Neural progenitor cell (in vitro differentiated cells): ENCODE measurements at regions not wholly inside any gene's neighbourhood (a gene's known extent, or its start where the extent isn't known, plus 50 kb on each side); places are given as distances from the start of the nearest gene placed in this dataset.
A peak's percentile ranks its signal among the peaks of the same experiment; 100 is the strongest.
"Not testable (repeated sequence)": the region's sequence is repeated elsewhere in the genome, so short reads cannot be mapped to it uniquely, and the experiment has no call there.

Source experiments
- DNase-seq: peaks from one replicate; pipeline ENCODE4 v3.0.0-alpha.2; 2016; ENCODE audit warnings: low spot score
- H2AFZ ChIP-seq: fragments of 200-600 bp; sonication (generic); replicated peaks from 2 replicates; pipeline ENCODE4 v1.6.1; 2016; ENCODE audit warnings: antibody characterized with exemption
- H3F3A ChIP-seq: fragments of 200-600 bp; sonication (generic); 2 replicates; pipeline ENCODE4 v1.6.1; 2016; ENCODE audit warnings: antibody characterized with exemption, low read depth
- H3K27ac ChIP-seq: fragments of 200-600 bp; sonication (generic); 2 replicates; pipeline ENCODE4 v1.5.1; 2016; ENCODE audit warnings: mild to moderate bottlenecking
- H3K27me3 ChIP-seq: fragments of 200-600 bp; sonication (generic); 2 replicates; pipeline ENCODE4 v1.6.1; 2016; ENCODE audit warnings: mild to moderate bottlenecking, moderate library complexity
- H3K36me3 ChIP-seq: fragments of 200-600 bp; sonication (generic); 2 replicates; pipeline ENCODE4 v1.5.1; 2016
- H3K4me1 ChIP-seq: fragments of 200-600 bp; sonication (generic); 2 replicates; pipeline ENCODE4 v1.6.1; 2016; ENCODE audit warnings: mixed run types
- H3K4me2 ChIP-seq: fragments of 200-600 bp; sonication (generic); 2 replicates; pipeline ENCODE4 v1.6.1; 2016
- H3K4me3 ChIP-seq: fragments of 200-600 bp; sonication (generic); 2 replicates; pipeline ENCODE4 v1.5.1; 2016
- H3K79me2 ChIP-seq: fragments of 200-600 bp; sonication (generic); 2 replicates; pipeline ENCODE4 v1.6.1; 2016; ENCODE audit warnings: low read depth
- H3K9ac ChIP-seq: fragments of 200-600 bp; sonication (generic); 2 replicates; pipeline ENCODE4 v1.6.1; 2016
- H3K9me3 ChIP-seq: fragments of 200-600 bp; sonication (generic); 2 replicates; pipeline ENCODE4 v1.5.1; 2016; ENCODE audit warnings: low read depth
- H4K20me1 ChIP-seq: fragments of 200-600 bp; sonication (generic); 2 replicates; pipeline ENCODE4 v1.6.1; 2016; ENCODE audit warnings: low read depth
- H3K27ac Mint-ChIP-seq: 3 replicates; pipeline ENCODE4 v1.8.0; 2021; ENCODE audit warnings: mixed read lengths
- H3K27me3 Mint-ChIP-seq: 2 replicates; pipeline ENCODE4 v1.8.0; 2022; ENCODE audit warnings: low read depth, mild to moderate bottlenecking, inconsistent platforms, moderate library complexity, mixed read lengths; ENCODE audit not compliant: insufficient read depth
- H3K36me3 Mint-ChIP-seq: 3 replicates; pipeline ENCODE4 v1.8.0; 2021; ENCODE audit warnings: mixed read lengths
- H3K4me1 Mint-ChIP-seq: 3 replicates; pipeline ENCODE4 v1.8.0; 2021; ENCODE audit warnings: mixed read lengths
- H3K4me3 Mint-ChIP-seq: 3 replicates; pipeline ENCODE4 v1.8.0; 2021; ENCODE audit warnings: mild to moderate bottlenecking, moderate library complexity, mixed read lengths
- H3K9me3 Mint-ChIP-seq: 3 replicates; pipeline ENCODE4 v1.8.0; 2020; ENCODE audit warnings: mixed read lengths
- EZH2 ChIP-seq: fragments of 200-600 bp; sonication (generic); IDR thresholded peaks from 2 replicates; pipeline ENCODE4 v1.6.1; 2017; ENCODE audit warnings: antibody characterized with exemption, mild to moderate bottlenecking, moderate library complexity
- EZH2phosphoT487 ChIP-seq: fragments of 200-600 bp; sonication (generic); IDR thresholded peaks from 2 replicates; pipeline ENCODE4 v1.6.1; 2017; ENCODE audit warnings: antibody characterized with exemption
- TF ChIP-seq, protein P1 (sequence below): fragments of 200-600 bp; sonication (generic); IDR thresholded peaks from 2 replicates; pipeline ENCODE4 v1.5.1; 2017; ENCODE audit warnings: antibody characterized with exemption, mild to moderate bottlenecking

DNA sequence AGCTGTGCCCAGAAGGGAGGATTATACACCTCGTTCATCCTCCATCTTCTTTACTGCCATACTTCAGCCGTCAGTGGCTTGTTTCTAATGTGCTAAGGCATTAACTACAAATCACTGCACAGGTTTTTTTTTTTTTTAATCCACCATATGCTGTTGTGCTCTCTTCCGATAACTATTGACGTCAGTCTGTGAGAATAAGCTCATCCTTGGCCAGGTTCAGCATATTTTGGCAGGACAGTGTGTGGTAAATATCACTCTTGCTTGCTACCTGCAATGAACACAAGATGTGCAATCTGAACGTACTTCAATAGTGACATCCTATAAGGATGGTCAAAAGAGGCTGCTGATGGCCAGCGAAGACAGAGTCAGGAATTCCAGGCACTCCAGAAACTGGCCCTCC lies 2030.7 kb upstream of the PCDH20 start:
- Histone ChIP-seq H3K27ac (no peak overlapping the region), H3K79me2 (no peaks in the 10 kb centered on the region), H3K9me3 (no peaks in the 10 kb centered on the region), H2AFZ (no peak overlapping the region), H3F3A (no peaks in the 10 kb centered on the region), H3K4me1 (no peaks in the 10 kb centered on the region), H3K9ac (no peak overlapping the region), H3K4me3 (no peak overlapping the region), H3K4me2 (no peak overlapping the region), H3K27me3 (no peaks in the 10 kb centered on the region), H4K20me1 (no peaks in the 10 kb centered on the region), H3K36me3 (no peaks in the 10 kb centered on the region)
- H3K27me3 Mint-ChIP-seq, result peaks cover 2% of the 10 kb centered on the region
- H3K4me3 Mint-ChIP-seq, result no peak overlapping the region
- no peak for TF ChIP-seq EZH2phosphoT487
- TF ChIP-seq, protein P1, sequence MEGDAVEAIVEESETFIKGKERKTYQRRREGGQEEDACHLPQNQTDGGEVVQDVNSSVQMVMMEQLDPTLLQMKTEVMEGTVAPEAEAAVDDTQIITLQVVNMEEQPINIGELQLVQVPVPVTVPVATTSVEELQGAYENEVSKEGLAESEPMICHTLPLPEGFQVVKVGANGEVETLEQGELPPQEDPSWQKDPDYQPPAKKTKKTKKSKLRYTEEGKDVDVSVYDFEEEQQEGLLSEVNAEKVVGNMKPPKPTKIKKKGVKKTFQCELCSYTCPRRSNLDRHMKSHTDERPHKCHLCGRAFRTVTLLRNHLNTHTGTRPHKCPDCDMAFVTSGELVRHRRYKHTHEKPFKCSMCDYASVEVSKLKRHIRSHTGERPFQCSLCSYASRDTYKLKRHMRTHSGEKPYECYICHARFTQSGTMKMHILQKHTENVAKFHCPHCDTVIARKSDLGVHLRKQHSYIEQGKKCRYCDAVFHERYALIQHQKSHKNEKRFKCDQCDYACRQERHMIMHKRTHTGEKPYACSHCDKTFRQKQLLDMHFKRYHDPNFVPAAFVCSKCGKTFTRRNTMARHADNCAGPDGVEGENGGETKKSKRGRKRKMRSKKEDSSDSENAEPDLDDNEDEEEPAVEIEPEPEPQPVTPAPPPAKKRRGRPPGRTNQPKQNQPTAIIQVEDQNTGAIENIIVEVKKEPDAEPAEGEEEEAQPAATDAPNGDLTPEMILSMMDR, result no peak
- no peak for TF ChIP-seq EZH2
- DNase-seq, result no peak
- H3K9me3 Mint-ChIP-seq, result peaks cover 4% of the 10 kb centered on the region
- H3K36me3 Mint-ChIP-seq, result no peaks in the 10 kb centered on the region
- H3K4me1 Mint-ChIP-seq, result peaks cover 6% of the 10 kb centered on the region
- no peak overlapping the region for H3K27ac Mint-ChIP-seq

GRCh38 chr13:63444225-63444624 lies 2028.6 kb upstream of the PCDH20 start:
- not testable (repeated sequence) for H3K9me3 ChIP-seq, H3K9me3 Mint-ChIP-seq, H3K27ac Mint-ChIP-seq, H4K20me1 ChIP-seq, H3K4me3 Mint-ChIP-seq, DNase-seq, H3K4me2 ChIP-seq, H3K79me2 ChIP-seq, H2AFZ ChIP-seq, H3K4me3 ChIP-seq, H3K27ac ChIP-seq, H3K9ac ChIP-seq, H3K4me1 Mint-ChIP-seq, H3K27me3 Mint-ChIP-seq, H3K4me1 ChIP-seq, H3F3A ChIP-seq, H3K36me3 Mint-ChIP-seq, H3K27me3 ChIP-seq, H3K36me3 ChIP-seq

GRCh38 chr13:63438951-63439350 lies 2023.3 kb upstream of the PCDH20 start:
- H3F3A ChIP-seq, result no peaks in the 10 kb centered on the region
- H3K4me3 ChIP-seq, result no peak overlapping the region
- H3K4me1 ChIP-seq, result no peaks in the 10 kb centered on the region
- H3K27me3 Mint-ChIP-seq, result no peaks in the 10 kb centered on the region
- TF ChIP-seq, protein P1, result no peak
- TF ChIP-seq EZH2phosphoT487 (no peak), EZH2 (no peak)
- H3K4me3 Mint-ChIP-seq, result no peak overlapping the region
- H3K4me1 Mint-ChIP-seq, result peaks cover 6% of the 10 kb centered on the region
- H3K9me3 ChIP-seq, result no peaks in the 10 kb centered on the region
- no peak overlapping the region for H3K27ac ChIP-seq
- no peaks in the 10 kb centered on the region for H3K27me3 ChIP-seq
- H3K9ac ChIP-seq, result no peak overlapping the region
- no peaks in the 10 kb centered on the region for H3K79me2 ChIP-seq
- no peak overlapping the region for H3K27ac Mint-ChIP-seq
- H3K9me3 Mint-ChIP-seq, result peaks cover 4% of the 10 kb centered on the region
- no peaks in the 10 kb centered on the region for H3K36me3 Mint-ChIP-seq
- H3K4me2 ChIP-seq, result no peak overlapping the region
- H4K20me1 ChIP-seq, result no peaks in the 10 kb centered on the region
- DNase-seq, result peak; percentile 2
- H3K36me3 ChIP-seq, result no peaks in the 10 kb centered on the region
- H2AFZ ChIP-seq, result peak overlapping the region; percentile 76

GRCh38 chr13:63436325-63436668 lies 2020.6 kb upstream of the PCDH20 start:
- Histone ChIP-seq H3K4me2 (no peak overlapping the region), H2AFZ (no peak overlapping the region), H3K79me2 (no peaks in the 10 kb centered on the region), H4K20me1 (no peaks in the 10 kb centered on the region), H3K27ac (no peak overlapping the region), H3K9me3 (no peaks in the 10 kb centered on the region), H3K4me3 (no peak overlapping the region), H3K4me1 (no peaks in the 10 kb centered on the region), H3K36me3 (no peaks in the 10 kb centered on the region), H3F3A (no peaks in the 10 kb centered on the region), H3K27me3 (no peaks in the 10 kb centered on the region), H3K9ac (no peak overlapping the region)
- H3K9me3 Mint-ChIP-seq, result no peaks in the 10 kb centered on the region
- no peaks in the 10 kb centered on the region for H3K36me3 Mint-ChIP-seq
- H3K4me1 Mint-ChIP-seq, result peaks cover 6% of the 10 kb centered on the region
- H3K4me3 Mint-ChIP-seq, result no peak overlapping the region
- H3K27me3 Mint-ChIP-seq, result no peaks in the 10 kb centered on the region
- no peak for DNase-seq
- H3K27ac Mint-ChIP-seq, result no peak overlapping the region
- TF ChIP-seq EZH2 (no peak), EZH2phosphoT487 (no peak)
- TF ChIP-seq, protein P1, result no peak
